ENCODE measurements at regions not wholly inside any gene's neighbourhood (a gene's known extent, or its start where the extent isn't known, plus 50 kb on each side); places are given as distances from the start of the nearest gene placed in this dataset.
"Not testable (repeated sequence)": the region's sequence is repeated elsewhere in the genome, so short reads cannot be mapped to it uniquely, and the experiment has no call there.

- H3K79me2 ChIP-seq (replicated peaks; ENCODE audit: insufficient read depth, low read length), result no peaks in the 10 kb centered on the region
- H2AFZ ChIP-seq (ENCODE audit: low read depth, low read length), result no peak overlapping the region
- H3K9me3 ChIP-seq (ENCODE audit: low read length), result no peaks in the 10 kb centered on the region
- no peak overlapping the region for H3K9ac ChIP-seq (ENCODE audit: low read length)
- H3K27me3 ChIP-seq (ENCODE audit: insufficient read depth, low read depth, low read length), result no peaks in the 10 kb centered on the region
- no peak overlapping the region for H3K4me3 ChIP-seq (ENCODE audit: low read length)
- no peak overlapping the region for H3K27ac ChIP-seq (ENCODE audit: low read length)
- TF ChIP-seq EZH2 (IDR thresholded peaks at IDR 0.05; ENCODE audit: borderline replicate concordance, insufficient read depth, low read length, poor library complexity, severe bottlenecking) (no peak), SMC3 (conservative IDR thresholded peaks at IDR 0.05; ENCODE audit: poor library complexity) (no peak), TAF1 (IDR thresholded peaks at IDR 0.05; ENCODE audit: low read depth) (no peak), REST (IDR thresholded peaks at IDR 0.05; ENCODE audit: borderline replicate concordance) (no peak), RAD21 (conservative IDR thresholded peaks at IDR 0.05) (no peak), MXI1 (conservative IDR thresholded peaks at IDR 0.05; ENCODE audit: poor library complexity, severe bottlenecking) (no peak), EP300 (conservative IDR thresholded peaks at IDR 0.05; ENCODE audit: poor library complexity, severe bottlenecking) (no peak), POLR2AphosphoS5 (IDR thresholded peaks at IDR 0.05) (no peak), CTCF (IDR thresholded peaks at IDR 0.05; ENCODE audit: poor library complexity, severe bottlenecking) (no peak)
- H3K4me2 ChIP-seq (ENCODE audit: low read length), result no peak overlapping the region
- no peaks in the 10 kb centered on the region for H3K9me2 ChIP-seq (ENCODE audit: insufficient read depth, low read length)
- H4K20me1 ChIP-seq (ENCODE audit: insufficient read depth), result no peaks in the 10 kb centered on the region
- no peaks in the 10 kb centered on the region for H3F3A ChIP-seq (ENCODE audit: insufficient read depth, low read length, poor library complexity, severe bottlenecking)
- peaks cover 3% of the 10 kb centered on the region for H3K36me3 ChIP-seq (ENCODE audit: insufficient read depth, low read length)
These were observed 86.4 kb upstream of the GRK3 start for GRCh38 chr22:25478111-25478510.

GRCh38 chr22:25478528-25478927, 85.9 kb upstream of the GRK3 start:
- H3K27me3 ChIP-seq (ENCODE audit: insufficient read depth, low read depth, low read length), result no peaks in the 10 kb centered on the region
- H3K9me2 ChIP-seq (ENCODE audit: insufficient read depth, low read length), result no peaks in the 10 kb centered on the region
- H3K4me2 ChIP-seq (ENCODE audit: low read length), result no peak overlapping the region
- no peak for TF ChIP-seq MXI1 (conservative IDR thresholded peaks at IDR 0.05; ENCODE audit: poor library complexity, severe bottlenecking)
- TF ChIP-seq EP300 (conservative IDR thresholded peaks at IDR 0.05; ENCODE audit: poor library complexity, severe bottlenecking), result no peak
- no peak for TF ChIP-seq EZH2 (IDR thresholded peaks at IDR 0.05; ENCODE audit: borderline replicate concordance, insufficient read depth, low read length, poor library complexity, severe bottlenecking)
- no peak for TF ChIP-seq POLR2AphosphoS5 (IDR thresholded peaks at IDR 0.05)
- no peak for TF ChIP-seq RAD21 (conservative IDR thresholded peaks at IDR 0.05)
- H2AFZ ChIP-seq (ENCODE audit: low read depth, low read length), result no peak overlapping the region
- no peaks in the 10 kb centered on the region for H3F3A ChIP-seq (ENCODE audit: insufficient read depth, low read length, poor library complexity, severe bottlenecking)
- no peaks in the 10 kb centered on the region for H4K20me1 ChIP-seq (ENCODE audit: insufficient read depth)
- H3K27ac ChIP-seq (ENCODE audit: low read length), result no peak overlapping the region
- H3K79me2 ChIP-seq (replicated peaks; ENCODE audit: insufficient read depth, low read length), result no peaks in the 10 kb centered on the region
- no peaks in the 10 kb centered on the region for H3K9me3 ChIP-seq (ENCODE audit: low read length)
- H3K36me3 ChIP-seq (ENCODE audit: insufficient read depth, low read length), result peaks cover 3% of the 10 kb centered on the region
- no peak overlapping the region for H3K4me3 ChIP-seq (ENCODE audit: low read length)
- H3K9ac ChIP-seq (ENCODE audit: low read length), result no peak overlapping the region

- not testable (repeated sequence) for H3K27me3 ChIP-seq (ENCODE audit: insufficient read depth, low read depth, low read length); H3K36me3 ChIP-seq (ENCODE audit: insufficient read depth, low read length); H3K9me2 ChIP-seq (ENCODE audit: insufficient read depth, low read length); H2AFZ ChIP-seq (ENCODE audit: low read depth, low read length); H3K4me2 ChIP-seq (ENCODE audit: low read length); H3K27ac ChIP-seq (ENCODE audit: low read length); H4K20me1 ChIP-seq (ENCODE audit: insufficient read depth); H3K9me3 ChIP-seq (ENCODE audit: low read length); H3K9ac ChIP-seq (ENCODE audit: low read length); H3K79me2 ChIP-seq (replicated peaks; ENCODE audit: insufficient read depth, low read length); H3K4me3 ChIP-seq (ENCODE audit: low read length); H3F3A ChIP-seq (ENCODE audit: insufficient read depth, low read length, poor library complexity, severe bottlenecking)
These were observed 83.6 kb upstream of the GRK3 start for GRCh38 chr22:25480868-25481267.
